ENCODE measurements at regions not wholly inside any gene's neighbourhood (a gene's known extent, or its start where the extent isn't known, plus 50 kb on each side); places are given as distances from the start of the nearest gene placed in this dataset.

DNA sequence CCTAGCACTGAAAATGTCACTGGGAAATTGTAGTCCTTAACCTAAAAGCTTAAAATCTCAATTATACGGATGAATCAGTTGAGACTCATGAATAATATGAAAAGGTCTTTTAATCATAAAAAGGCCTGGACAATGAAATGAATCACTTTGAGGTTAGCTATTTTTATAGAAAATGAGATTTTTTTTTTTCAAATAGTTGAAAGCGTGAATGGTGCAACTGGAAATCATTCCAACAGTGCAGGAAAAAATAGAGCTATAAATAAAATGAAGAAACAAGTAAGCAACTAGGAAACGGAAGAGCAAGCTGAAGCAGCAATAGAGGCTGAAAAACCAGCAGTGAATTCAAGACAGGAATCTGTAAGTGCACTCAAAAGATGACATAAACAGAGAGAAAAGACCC, 142.9 kb downstream of the BACH1 start:
- DNase-seq (ENCODE audit: low spot score) (no peak), ATAC-seq (no peak)

DNA sequence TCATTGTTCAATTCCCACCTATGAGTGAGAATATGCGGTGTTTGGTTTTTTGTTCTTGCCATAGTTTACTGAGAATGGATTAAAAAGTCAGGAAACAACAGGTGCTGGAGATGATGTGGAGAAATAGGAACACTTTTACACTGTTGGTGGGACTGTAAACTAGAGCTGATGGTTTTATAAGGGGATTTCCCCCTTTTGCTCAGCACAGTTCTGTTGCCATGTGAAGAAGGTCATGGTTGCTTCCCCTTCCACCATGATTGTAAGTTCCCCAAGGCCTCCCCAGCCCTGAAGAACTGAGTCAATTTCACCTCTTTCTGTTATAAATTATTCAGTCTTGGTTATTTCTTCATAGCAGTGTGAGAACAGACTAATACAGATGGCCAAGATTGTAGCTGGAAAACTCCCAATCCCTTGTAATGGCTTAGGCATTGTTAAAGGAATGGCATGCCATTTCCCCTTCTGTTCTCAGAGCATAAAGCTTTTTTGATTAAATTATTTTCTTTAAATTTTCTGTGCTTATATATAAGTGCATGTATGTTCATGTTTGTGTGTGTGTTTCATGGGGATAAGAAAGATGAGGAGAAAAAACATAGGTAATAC, 144.8 kb downstream of the BACH1 start:
- ATAC-seq (no peak), DNase-seq (ENCODE audit: low spot score) (no peak)

DNA sequence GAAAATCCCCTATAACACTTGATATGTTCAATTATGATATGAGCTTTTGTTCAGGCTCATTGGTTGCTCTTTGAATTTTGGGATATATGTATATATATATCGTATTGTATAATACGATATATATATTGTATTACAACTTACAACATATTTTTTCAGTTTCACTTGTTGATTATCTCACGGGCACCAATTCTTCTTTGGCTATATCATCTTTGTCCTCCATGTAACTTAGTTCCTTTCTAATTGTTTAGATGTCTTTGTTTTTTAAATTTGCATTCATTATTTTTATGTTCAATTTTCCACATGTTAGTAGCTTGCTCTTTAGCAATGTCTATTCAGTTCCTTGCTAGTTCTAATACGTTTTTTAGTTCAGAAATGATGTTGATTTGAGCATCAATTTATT, 150.0 kb downstream of the BACH1 start:
- no peak for ATAC-seq
- DNase-seq (ENCODE audit: low spot score): no peak

DNA sequence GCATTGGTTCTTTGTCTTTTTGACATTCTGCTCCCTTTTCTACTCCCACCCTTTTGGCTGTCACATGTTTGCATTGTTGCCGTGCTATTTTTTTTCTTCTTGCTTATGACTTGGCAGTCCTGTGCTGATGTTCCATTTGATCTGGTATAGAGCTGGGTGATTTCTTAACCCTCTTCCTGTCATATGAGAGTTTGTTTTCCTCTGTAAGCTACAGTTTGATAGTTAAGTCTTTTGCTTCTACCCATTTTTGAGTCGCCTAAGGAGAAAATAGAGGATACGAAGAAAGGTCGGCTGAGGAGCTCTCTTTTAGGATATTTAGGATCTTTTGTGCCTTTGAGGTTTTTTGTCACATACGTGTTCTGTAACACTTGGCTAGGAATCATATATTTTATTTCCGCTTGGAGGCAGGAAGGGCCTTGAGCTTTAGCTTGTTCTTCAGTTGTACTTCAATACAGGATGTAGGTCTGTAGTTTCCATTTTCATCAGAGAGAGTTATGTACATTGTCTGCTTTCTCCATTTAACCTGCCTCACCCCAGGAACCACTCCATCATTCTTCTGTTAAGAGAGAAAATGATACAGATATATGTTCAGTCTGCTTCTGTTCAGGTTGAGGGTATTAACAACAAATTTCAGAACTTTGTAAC, 150.7 kb downstream of the BACH1 start:
- DNase-seq (ENCODE audit: low spot score) (no peak), ATAC-seq (no peak)

DNA sequence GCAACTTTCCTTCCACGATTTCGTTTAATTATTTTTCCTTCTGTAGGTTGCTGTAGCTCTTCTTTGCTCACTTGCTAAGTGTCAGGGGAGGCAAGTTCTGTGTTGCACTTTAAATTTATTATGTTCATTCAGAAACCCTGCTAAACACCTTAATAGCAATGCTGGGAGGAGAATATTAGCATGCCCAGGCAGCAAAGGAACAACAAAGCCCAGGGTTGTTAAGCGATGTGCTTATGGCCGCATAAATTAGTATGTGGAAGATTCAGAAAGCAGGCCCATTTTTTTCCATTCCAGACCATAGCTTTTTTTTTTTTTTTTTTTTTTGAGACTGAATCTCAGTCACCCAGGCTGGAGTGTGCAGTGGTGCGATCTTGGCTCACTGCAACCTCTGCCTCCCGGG, 151.3 kb downstream of the BACH1 start:
- ATAC-seq (no peak), DNase-seq (ENCODE audit: low spot score) (no peak)

DNA sequence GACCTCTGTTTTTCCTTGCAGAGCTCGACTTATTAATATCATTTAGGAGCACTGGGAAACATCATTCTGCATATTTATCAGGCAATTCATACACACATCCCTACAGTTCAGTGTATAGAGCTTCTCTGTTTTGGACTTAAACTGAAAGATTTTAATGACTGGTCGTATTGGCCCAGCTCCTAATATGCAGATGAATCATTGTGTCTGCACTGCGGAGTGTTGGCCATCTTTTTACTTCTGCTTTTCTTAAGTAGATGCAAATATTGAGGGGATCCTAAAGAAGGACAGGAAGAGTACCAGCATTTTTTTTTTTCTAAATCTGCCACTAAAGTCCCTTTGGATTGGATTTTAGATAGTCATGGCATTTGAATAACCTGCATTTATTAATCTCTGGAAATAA, 154.8 kb downstream of the BACH1 start:
- no peak for ATAC-seq
- no peak for DNase-seq (ENCODE audit: low spot score)

DNA sequence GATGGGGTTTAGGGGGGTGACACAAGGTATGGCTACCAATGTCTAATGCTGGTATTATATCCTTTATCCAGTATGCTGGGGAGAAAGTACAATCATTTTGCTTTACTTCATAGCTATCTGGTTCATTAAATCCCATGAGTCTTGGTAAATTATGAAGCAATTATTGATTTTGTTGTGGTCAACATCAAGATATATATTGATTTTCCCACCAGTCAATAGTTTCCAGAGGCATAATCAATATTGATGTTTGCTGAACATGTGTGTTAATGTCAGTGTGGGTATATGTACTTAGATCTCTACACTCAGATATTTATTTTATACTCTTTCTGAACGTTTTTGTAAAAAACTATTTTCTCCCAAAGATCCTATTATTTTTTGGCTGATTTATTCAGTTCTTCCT, 155.5 kb downstream of the BACH1 start:
- ATAC-seq: no peak
- DNase-seq (ENCODE audit: low spot score): no peak

DNA sequence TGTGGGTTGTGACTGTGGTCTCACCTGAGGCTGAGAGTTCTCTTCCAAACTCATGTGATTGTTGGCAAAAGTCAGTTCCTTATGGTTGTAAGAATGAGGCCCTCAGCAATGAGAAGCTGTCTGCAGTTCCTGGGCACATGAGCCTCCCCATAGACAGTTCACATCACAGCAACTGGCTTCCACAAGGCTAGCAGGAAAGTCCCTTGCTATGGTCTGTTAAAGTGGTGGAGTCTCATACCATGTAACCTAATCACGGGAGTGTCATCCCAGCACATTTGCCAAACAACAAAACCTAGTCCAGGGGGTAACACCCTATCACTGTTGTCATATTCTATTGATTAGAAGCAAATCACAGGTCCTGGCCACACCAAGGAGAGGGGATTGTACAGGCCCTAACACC, 163.8 kb downstream of the BACH1 start:
- ATAC-seq (no peak), DNase-seq (ENCODE audit: low spot score) (no peak)

DNA sequence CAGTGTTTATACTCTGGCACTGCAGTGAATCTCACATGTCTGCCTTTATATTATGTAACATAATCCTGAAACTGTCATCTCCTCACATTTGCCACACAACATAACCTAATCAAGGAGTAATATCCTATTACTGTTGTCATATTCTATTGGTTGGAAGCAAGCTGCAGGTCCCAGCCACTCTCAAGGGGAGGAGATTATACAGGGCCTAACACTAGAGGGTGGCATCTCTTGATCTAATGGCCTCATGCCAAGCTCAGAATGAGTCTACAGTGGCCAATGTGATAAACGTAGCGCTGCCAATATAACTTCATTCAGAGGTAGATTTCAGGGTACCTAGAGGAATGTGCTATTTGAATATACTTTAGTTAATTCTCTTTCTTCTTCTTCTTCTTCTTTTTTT, 166.8 kb downstream of the BACH1 start:
- DNase-seq (ENCODE audit: low spot score): no peak
- ATAC-seq: no peak

DNA sequence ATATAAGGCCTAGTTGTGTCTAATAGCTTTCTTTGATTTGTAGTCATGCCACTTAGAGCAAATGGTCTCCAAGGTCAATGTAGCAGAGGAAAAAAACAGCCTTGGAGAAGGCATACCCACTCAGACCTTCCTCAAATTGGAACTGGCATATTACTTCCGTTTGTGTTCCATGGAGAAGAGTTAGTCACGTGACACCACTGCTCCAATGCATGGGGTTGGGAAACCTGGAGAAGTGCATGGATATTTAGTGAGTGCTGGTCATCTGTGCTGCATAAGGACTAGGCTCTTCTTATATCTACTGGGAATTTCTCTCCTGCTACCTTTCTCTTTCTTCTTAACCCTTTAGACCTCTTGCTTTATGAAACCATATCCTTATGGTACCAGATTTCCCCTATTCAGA, 167.8 kb downstream of the BACH1 start:
- DNase-seq (ENCODE audit: low spot score) (no peak), ATAC-seq (no peak)

DNA sequence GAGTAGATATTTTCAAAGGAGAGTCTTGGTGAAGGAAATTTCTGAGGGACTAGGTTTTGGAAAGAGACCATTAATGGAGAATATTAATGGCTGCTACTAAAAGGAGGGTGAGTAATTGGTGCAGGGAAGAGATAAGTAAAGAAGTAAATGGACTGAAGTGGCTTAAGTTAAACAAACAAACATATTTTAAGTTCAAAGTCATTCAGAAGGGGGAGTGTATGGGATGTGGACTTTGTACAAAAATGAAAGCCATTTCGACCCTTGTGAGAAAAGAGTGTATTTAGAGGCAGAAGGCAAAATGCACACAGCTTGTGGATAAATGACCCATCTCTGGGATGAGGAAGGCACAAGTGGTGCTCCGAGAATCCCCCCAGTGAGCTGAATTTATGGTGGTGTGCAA, 171.7 kb downstream of the BACH1 start:
- ATAC-seq (no peak), DNase-seq (ENCODE audit: low spot score) (no peak)

DNA sequence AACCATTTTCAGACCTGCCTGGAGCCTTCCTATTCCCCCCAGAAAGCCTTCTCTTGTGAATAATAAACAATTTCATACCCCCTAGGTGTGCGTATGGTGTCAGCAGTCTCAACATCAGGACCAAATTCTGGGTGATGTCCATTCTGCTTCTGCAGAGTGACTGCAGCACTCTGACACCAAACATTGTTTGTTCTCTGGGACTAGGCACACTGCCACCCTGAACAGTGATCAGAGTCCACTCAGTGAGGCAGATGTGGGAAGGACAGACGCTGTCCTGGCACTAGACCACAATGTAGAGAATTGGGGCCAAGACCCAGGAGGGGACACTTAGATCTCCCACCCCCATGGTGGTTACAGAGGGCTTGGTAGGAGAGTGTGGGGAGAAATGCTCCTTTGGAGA, 175.1 kb downstream of the BACH1 start:
- ATAC-seq: peak; percentile 93
- peak; percentile 59 for DNase-seq (ENCODE audit: low spot score)

DNA sequence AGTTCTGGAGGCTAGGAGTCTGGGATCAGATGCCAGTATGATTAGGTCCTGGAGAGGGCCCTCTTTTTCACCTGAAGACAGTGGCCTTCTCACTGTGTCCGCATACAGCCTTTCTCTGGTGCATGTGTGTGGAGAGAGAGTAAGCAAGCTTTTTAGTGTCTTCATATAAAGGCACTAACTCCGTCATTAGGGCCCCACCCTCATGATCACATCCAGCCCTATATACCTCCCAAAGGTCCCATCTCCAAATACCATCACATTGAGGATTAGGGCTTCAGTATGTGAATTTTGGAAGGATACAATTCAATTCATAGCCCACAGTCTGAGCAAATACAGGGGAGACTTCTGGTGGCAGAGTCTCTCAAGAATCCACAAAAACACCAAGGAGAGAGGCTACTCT, 176.6 kb downstream of the BACH1 start:
- ATAC-seq (no peak), DNase-seq (ENCODE audit: low spot score) (no peak)

DNA sequence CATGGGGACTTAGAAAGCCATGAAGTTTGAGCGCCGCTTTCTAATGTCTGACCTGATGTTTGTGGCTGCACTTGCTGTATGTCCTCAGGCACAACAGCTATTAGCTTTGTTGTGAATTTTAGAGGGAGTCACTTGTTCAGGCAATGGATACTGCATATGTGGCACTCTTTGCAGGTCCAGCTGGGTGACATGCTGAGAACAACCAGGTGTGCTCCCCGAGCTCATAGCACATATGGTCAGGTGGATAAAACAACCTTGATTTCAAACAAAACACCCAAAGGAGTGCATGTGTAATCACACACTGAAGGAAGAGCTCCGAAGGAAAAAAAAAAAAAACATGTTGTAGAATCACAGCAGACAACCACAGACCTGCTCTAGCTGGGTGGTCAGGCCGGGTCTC, 178.6 kb downstream of the BACH1 start:
- DNase-seq (ENCODE audit: low spot score): no peak
- ATAC-seq: no peak

DNA sequence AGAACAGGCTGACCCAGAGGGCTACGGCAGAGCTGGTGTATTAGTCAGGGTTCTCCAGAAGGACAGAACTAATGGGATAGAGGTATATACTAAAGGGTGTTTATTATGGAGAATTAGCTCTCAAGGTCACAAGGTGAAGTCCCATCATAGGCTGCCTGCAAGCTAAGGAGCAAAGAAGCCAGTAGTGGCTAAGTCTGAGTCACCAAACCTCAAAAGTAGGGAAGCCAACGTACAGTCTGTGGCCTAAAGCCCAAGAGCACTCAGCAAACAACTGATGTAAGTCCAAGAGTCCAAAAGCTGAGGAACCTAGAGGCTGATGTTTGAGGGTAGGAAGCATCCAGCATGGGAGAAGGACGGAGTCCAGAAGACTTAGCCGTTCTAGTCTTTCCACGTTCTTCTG, 179.2 kb downstream of the BACH1 start:
- DNase-seq (ENCODE audit: low spot score): no peak
- ATAC-seq: no peak

DNA sequence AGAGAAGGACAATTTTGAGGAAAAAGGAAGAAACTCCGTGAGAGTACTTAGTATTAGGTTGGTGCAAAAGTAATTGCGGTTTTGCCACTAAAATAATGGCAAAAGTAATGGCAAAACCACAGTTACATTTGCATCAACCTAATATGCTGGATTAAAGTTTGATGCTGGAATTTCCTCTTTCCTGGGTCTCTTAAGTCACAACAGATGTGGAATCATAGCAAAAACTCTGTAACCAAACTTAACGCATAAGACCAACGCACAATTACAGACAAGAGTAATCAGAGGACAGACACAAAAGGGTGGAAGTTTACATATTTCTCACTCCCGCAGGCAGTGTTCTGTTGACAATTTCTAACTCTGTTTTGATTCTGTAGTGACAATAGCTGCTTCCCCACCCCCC, 182.4 kb downstream of the BACH1 start:
- DNase-seq (ENCODE audit: low spot score): no peak
- no peak for ATAC-seq

DNA sequence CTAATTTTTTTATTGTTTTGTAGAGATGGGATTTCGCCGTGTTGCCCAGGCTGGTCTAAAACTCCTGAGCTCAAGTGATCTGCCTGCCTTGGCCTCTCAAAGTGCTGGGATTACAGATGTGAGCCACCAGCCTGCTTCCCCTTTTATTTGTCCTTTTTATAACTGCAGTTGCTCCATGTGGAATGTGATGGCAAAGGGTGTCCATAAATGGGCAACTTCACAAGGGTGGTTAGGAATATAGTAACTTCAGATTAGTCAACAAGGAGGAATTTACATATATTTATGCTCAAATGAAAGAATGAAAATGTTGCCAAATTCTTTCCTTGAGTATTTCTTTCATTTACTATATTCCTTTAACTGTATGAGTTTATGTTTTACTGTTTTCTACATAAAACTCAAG, 182.9 kb downstream of the BACH1 start:
- no peak for DNase-seq (ENCODE audit: low spot score)
- ATAC-seq: no peak

DNA sequence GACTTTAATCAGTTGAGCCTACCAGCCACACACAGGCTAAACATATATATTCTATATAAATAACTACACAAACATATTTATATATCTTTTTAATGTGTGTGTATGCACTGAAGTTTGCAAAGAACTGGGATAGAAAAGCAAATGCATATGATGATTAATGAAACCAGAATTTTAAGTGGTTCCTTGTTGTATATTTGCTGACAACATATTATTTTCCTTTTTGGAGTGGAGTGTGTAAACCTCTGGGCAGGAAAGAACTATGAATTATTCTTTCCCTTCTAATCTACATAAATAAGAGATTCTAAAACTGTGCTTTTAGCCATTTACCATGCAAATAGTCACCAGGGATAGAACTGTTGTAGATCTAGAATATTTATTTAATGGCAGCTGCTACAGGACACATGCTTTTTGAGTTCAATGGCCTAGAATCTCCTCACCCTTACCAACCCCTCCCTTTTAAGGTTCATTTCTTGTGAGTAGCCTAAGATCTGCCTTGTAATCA, 187.6 kb downstream of the BACH1 start:
- no peak for ATAC-seq
- DNase-seq (ENCODE audit: low spot score): no peak

Measured in left lobe of liver (tissue), 2 donors.